ENCODE measurements at regions not wholly inside any gene's neighbourhood (a gene's known extent, or its start where the extent isn't known, plus 50 kb on each side); places are given as distances from the start of the nearest gene placed in this dataset.
"Not testable (repeated sequence)": the region's sequence is repeated elsewhere in the genome, so short reads cannot be mapped to it uniquely, and the experiment has no call there.

DNA sequence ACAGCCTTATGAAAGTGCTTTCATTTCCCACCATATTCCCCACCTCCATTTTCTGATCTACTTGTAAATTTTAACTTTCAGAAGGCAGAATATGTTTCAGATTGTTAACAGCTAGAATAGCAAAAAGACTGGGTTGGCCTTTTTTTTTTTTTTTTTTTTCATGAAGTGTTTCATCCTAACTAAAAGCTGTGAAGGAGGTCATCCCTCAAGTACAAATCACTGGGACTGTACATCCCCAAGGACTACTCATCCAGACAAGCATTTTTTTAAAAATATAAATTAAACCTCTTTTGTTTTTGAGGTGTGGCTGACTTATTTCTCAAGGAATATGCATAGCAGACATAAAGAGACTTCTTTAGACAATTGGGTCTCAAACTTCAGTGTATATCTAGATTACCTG lies 542.1 kb upstream of the TUSC1 start:
- no peak overlapping the region for H3K4me3 ChIP-seq (ENCODE audit: low read depth, low read length, poor library complexity, severe bottlenecking)
- H3K4me1 ChIP-seq (ENCODE audit: insufficient read depth, low read length, poor library complexity, severe bottlenecking) = no peaks in the 10 kb centered on the region
- POLR2A ChIA-PET (ENCODE audit: low non-redundant PET) = no interaction called here
- TF ChIP-seq, protein P1, sequence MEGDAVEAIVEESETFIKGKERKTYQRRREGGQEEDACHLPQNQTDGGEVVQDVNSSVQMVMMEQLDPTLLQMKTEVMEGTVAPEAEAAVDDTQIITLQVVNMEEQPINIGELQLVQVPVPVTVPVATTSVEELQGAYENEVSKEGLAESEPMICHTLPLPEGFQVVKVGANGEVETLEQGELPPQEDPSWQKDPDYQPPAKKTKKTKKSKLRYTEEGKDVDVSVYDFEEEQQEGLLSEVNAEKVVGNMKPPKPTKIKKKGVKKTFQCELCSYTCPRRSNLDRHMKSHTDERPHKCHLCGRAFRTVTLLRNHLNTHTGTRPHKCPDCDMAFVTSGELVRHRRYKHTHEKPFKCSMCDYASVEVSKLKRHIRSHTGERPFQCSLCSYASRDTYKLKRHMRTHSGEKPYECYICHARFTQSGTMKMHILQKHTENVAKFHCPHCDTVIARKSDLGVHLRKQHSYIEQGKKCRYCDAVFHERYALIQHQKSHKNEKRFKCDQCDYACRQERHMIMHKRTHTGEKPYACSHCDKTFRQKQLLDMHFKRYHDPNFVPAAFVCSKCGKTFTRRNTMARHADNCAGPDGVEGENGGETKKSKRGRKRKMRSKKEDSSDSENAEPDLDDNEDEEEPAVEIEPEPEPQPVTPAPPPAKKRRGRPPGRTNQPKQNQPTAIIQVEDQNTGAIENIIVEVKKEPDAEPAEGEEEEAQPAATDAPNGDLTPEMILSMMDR (conservative IDR thresholded peaks at IDR 0.05; ENCODE audit: low read depth, low read length) = no peak
- TF ChIP-seq EZH2 (IDR thresholded peaks at IDR 0.05; ENCODE audit: borderline replicate concordance, low read depth, low read length, poor library complexity, severe bottlenecking) = no peak
- H3K9me3 ChIP-seq (ENCODE audit: low read depth, low read length, poor library complexity, severe bottlenecking) = no peaks in the 10 kb centered on the region
- no peaks in the 10 kb centered on the region for H3K27me3 ChIP-seq (replicated peaks; ENCODE audit: insufficient read depth, low read depth, low read length, poor library complexity)
- no peak overlapping the region for H3K27ac ChIP-seq (ENCODE audit: low read depth, low read length, poor library complexity, severe bottlenecking)
- no peak for DNase-seq (ENCODE audit: low spot score)
- CTCF ChIA-PET = no interaction called here
- no peaks in the 10 kb centered on the region for H3K36me3 ChIP-seq (ENCODE audit: insufficient read depth, low read length, poor library complexity, severe bottlenecking)
- intact Hi-C loops (cut with micrococcal nuclease; ENCODE audit: unreplicated experiment) = no loop called here
- no TSS peak for BruUV-seq (replicated peaks)

DNA sequence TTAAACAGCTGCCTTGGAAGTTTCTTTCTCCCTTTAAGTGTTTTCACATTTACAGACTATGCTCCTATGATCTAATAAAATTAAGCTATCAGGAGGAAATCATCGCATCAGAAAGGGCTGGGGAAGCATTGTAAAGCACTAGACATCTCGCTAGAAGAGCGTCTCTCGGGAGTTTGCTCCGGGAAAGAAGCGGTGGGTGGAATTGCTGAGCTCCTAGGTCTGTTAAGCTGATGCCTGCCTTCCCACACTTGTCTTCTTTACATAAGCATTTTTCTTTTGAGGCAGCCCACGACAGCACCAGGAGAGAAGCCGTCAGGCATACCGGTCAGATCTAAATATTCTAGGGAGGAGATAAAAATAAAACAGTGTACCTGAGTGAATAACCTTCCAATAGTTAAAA lies 541.7 kb upstream of the TUSC1 start:
- Histone ChIP-seq H3K9me3 (ENCODE audit: low read depth, low read length, poor library complexity, severe bottlenecking) (no peaks in the 10 kb centered on the region), H3K27me3 (replicated peaks; ENCODE audit: insufficient read depth, low read depth, low read length, poor library complexity) (no peaks in the 10 kb centered on the region), H3K4me1 (ENCODE audit: insufficient read depth, low read length, poor library complexity, severe bottlenecking) (no peaks in the 10 kb centered on the region), H3K36me3 (ENCODE audit: insufficient read depth, low read length, poor library complexity, severe bottlenecking) (no peaks in the 10 kb centered on the region), H3K27ac (ENCODE audit: low read depth, low read length, poor library complexity, severe bottlenecking) (no peak overlapping the region), H3K4me3 (ENCODE audit: low read depth, low read length, poor library complexity, severe bottlenecking) (no peak overlapping the region)
- ChIA-PET CTCF (no interaction called here), POLR2A (ENCODE audit: low non-redundant PET) (no interaction called here)
- intact Hi-C loops (cut with micrococcal nuclease; ENCODE audit: unreplicated experiment) = no loop called here
- no TSS peak for BruUV-seq (replicated peaks)
- TF ChIP-seq, protein P1 (conservative IDR thresholded peaks at IDR 0.05; ENCODE audit: low read depth, low read length) = no peak
- TF ChIP-seq EZH2 (IDR thresholded peaks at IDR 0.05; ENCODE audit: borderline replicate concordance, low read depth, low read length, poor library complexity, severe bottlenecking) = no peak
- peak; percentile 0 for DNase-seq (ENCODE audit: low spot score)

DNA sequence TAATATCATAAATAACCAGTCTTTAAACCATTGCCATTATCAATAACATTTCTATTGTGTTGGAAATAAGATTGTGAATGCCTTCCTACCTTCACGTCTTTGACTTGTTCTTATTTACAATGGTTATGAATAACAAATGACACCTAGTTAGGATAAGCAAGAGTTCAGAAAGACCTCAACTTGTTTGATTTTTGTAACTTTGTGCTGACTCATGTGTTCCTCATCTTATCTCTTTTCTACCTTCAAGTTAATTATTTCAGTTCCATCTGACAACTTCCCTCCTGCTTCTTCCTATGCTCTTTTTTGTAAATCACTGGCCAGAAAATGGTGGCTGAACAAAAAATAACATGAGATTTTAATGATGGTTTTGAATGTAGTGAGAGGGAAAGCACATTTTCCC lies 538.5 kb upstream of the TUSC1 start:
- intact Hi-C loops (cut with micrococcal nuclease; ENCODE audit: unreplicated experiment) = no loop called here
- Histone ChIP-seq H3K4me1 (ENCODE audit: insufficient read depth, low read length, poor library complexity, severe bottlenecking) (no peaks in the 10 kb centered on the region), H3K27ac (ENCODE audit: low read depth, low read length, poor library complexity, severe bottlenecking) (no peak overlapping the region), H3K4me3 (ENCODE audit: low read depth, low read length, poor library complexity, severe bottlenecking) (no peak overlapping the region), H3K9me3 (ENCODE audit: low read depth, low read length, poor library complexity, severe bottlenecking) (no peaks in the 10 kb centered on the region), H3K36me3 (ENCODE audit: insufficient read depth, low read length, poor library complexity, severe bottlenecking) (no peaks in the 10 kb centered on the region), H3K27me3 (replicated peaks; ENCODE audit: insufficient read depth, low read depth, low read length, poor library complexity) (no peaks in the 10 kb centered on the region)
- TF ChIP-seq, protein P1 (conservative IDR thresholded peaks at IDR 0.05; ENCODE audit: low read depth, low read length) = no peak
- TF ChIP-seq EZH2 (IDR thresholded peaks at IDR 0.05; ENCODE audit: borderline replicate concordance, low read depth, low read length, poor library complexity, severe bottlenecking) = no peak
- POLR2A ChIA-PET (ENCODE audit: low non-redundant PET) = no interaction called here
- CTCF ChIA-PET = no interaction called here
- no TSS peak for BruUV-seq (replicated peaks)
- no peak for DNase-seq (ENCODE audit: low spot score)

DNA sequence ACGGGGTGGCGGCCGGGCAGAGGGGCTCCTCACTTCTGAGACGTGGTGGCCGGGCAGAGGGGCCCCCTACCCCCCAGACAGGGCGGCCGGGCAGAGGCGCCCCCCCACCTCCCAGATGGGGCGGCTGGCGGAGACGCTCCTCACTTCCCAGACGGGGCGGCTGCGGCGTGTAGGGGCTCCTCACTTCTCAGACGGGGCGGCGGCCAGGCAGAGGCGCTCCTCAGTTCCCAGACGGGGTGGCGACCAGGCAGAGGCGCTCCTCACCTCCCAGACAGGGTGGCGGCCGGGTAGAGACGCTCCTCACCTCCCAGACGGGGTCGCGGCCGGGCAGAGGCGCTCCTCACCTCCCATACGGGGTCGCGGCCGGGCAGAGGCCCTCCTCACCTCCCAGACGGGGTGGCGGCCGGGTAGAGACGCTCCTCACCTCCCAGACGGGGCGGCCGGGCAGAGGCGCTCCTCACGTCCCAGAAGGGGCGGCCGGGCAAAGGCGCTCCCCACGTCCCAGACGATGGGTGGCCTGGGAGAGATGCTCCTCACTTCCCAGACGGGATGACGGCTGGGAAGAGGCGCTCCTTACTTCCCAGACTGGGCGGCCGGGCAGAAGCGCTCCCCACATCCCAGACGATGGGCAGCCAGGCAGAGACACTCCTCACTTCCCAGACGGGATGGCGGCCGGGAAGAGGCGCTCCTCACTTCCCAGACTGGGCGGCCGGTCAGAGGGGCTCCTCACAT lies 536.6 kb upstream of the TUSC1 start:
- DNase-seq (ENCODE audit: low spot score); intact Hi-C loops (cut with micrococcal nuclease; ENCODE audit: unreplicated experiment); H3K27me3 ChIP-seq (replicated peaks; ENCODE audit: insufficient read depth, low read depth, low read length, poor library complexity); H3K36me3 ChIP-seq (ENCODE audit: insufficient read depth, low read length, poor library complexity, severe bottlenecking); H3K4me1 ChIP-seq (ENCODE audit: insufficient read depth, low read length, poor library complexity, severe bottlenecking); H3K9me3 ChIP-seq (ENCODE audit: low read depth, low read length, poor library complexity, severe bottlenecking); H3K27ac ChIP-seq (ENCODE audit: low read depth, low read length, poor library complexity, severe bottlenecking); H3K4me3 ChIP-seq (ENCODE audit: low read depth, low read length, poor library complexity, severe bottlenecking); BruUV-seq (replicated peaks); CTCF ChIA-PET; POLR2A ChIA-PET (ENCODE audit: low non-redundant PET): not testable (repeated sequence)

All from A673 (cell line).